ENCODE measurements at regions not wholly inside any gene's neighbourhood (a gene's known extent, or its start where the extent isn't known, plus 50 kb on each side); places are given as distances from the start of the nearest gene placed in this dataset.

DNA sequence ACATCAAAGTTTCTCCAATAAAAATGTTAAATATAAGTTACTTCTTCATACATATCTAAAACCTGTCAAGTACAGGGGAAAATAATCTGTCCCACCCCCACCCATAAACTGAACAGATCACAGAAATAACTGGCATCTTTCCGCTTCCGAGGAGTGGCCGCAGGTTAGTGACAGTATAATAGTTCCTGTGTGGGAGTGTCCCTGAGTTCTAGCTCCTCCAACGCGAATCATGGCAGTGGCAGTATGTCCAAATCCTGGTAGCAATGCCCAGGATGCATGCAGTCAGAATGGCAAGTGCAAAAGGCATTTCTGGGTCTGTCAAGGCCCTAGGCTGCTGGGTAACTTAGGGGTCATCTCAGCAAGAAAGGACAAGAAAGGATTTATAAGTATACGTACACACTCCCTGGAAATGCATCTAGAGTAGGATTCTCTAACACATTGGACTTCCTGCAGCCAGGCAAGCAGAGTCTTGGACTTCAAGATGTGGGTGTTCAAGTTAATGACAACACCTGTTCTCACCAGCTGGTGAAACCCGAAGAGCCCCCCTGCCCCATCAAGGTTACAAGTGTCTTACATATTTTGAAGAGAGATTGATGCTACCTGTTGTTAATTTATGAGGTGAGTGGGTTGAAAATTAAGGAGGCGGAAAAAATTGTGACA, 94.4 kb upstream of the COL1A2 start:
- Mint-ChIP-seq H3K27me3 (ENCODE audit: low read depth) (no peaks in the 10 kb centered on the region), H3K4me3 (no peak overlapping the region), H3K9me3 (no peaks in the 10 kb centered on the region), H3K4me1 (peaks cover 46% of the 10 kb centered on the region), H3K36me3 (ENCODE audit: low read depth) (peaks cover 6% of the 10 kb centered on the region), H3K27ac (ENCODE audit: unreplicated experiment) (no peak overlapping the region)
- DNase-seq (ENCODE audit: low read depth, low spot score) = no peak
- TF ChIP-seq, protein P1, sequence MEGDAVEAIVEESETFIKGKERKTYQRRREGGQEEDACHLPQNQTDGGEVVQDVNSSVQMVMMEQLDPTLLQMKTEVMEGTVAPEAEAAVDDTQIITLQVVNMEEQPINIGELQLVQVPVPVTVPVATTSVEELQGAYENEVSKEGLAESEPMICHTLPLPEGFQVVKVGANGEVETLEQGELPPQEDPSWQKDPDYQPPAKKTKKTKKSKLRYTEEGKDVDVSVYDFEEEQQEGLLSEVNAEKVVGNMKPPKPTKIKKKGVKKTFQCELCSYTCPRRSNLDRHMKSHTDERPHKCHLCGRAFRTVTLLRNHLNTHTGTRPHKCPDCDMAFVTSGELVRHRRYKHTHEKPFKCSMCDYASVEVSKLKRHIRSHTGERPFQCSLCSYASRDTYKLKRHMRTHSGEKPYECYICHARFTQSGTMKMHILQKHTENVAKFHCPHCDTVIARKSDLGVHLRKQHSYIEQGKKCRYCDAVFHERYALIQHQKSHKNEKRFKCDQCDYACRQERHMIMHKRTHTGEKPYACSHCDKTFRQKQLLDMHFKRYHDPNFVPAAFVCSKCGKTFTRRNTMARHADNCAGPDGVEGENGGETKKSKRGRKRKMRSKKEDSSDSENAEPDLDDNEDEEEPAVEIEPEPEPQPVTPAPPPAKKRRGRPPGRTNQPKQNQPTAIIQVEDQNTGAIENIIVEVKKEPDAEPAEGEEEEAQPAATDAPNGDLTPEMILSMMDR (conservative IDR thresholded peaks at IDR 0.05) = no peak

DNA sequence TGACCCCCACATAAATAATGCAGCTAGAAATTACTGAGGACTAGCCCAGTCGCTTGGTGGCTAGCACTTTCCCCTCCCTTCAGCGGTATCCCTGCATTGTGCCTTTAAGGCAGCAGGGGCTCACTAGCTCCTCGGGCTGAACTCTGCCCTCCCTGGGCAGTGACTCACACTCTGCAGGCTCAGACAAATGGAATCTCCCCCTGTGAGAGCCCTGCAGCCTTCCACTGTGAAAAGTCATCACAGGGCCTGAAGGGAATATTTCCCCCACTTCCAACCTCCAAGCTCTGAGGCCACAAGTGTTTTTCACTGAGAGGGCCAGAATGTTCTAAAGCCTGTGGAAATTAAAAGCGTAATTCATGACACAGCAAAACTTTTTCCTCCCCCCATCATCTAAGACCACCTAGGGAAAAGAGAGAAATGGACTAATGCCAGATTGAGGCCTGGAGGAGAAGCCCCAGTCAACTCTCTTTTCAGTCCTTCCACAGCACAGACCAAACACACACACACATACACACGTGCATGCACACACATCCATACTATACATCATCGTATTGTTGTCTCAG, 93.6 kb upstream of the COL1A2 start:
- Mint-ChIP-seq H3K27me3 (ENCODE audit: low read depth) (no peaks in the 10 kb centered on the region), H3K4me3 (peak overlapping the region; percentile 64), H3K4me1 (peaks cover 43% of the 10 kb centered on the region), H3K36me3 (ENCODE audit: low read depth) (peaks cover 6% of the 10 kb centered on the region), H3K9me3 (no peaks in the 10 kb centered on the region), H3K27ac (ENCODE audit: unreplicated experiment) (peak overlapping the region; percentile 99)
- DNase-seq (ENCODE audit: low read depth, low spot score) = peak; percentile 43
- TF ChIP-seq, protein P1 (conservative IDR thresholded peaks at IDR 0.05) = no peak

DNA sequence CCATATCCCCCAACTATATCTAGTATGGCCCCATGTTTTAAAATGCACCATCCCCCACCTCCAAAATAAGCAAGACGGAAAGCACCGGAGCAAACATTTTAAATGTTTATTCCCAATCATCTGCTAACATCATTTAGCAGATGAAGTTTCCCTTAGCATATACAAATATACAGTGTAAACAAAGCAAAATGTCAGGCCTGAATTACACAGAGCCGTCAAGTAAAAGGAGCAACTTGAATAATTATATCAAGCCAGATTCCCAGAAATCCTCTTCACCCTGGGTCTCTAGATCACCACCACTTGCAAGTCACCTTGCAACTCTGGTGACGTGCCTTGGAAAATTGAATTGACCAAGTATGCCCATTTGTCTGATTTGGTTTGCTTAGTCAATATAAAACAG, 91.6 kb upstream of the COL1A2 start:
- no peak for DNase-seq (ENCODE audit: low read depth, low spot score)
- peak overlapping the region; percentile 7 for H3K4me3 Mint-ChIP-seq
- H3K27ac Mint-ChIP-seq (ENCODE audit: unreplicated experiment) = no peak overlapping the region
- no peaks in the 10 kb centered on the region for H3K27me3 Mint-ChIP-seq (ENCODE audit: low read depth)
- H3K9me3 Mint-ChIP-seq = peaks cover 8% of the 10 kb centered on the region
- TF ChIP-seq, protein P1 (conservative IDR thresholded peaks at IDR 0.05) = no peak
- peaks cover 40% of the 10 kb centered on the region for H3K4me1 Mint-ChIP-seq
- H3K36me3 Mint-ChIP-seq (ENCODE audit: low read depth) = peaks cover 6% of the 10 kb centered on the region

DNA sequence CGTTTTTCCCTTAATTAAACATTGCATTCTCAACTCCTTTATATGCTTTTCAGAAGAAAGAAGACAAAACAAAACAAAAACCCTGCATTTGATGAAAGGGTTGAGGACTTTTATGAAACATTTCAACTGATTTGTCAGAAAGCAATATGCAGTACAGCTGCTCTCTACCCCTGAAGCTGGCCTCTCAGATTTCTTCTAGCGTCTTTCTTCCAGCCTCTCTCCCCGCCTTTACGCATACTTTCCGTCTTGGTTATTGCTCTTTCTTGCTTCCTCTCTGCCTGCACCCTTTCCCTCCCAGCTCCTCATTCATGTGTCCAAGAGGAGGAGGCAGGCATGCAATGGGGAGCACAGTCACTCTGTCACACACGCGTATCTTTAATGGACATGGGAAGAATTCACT, 91.0 kb upstream of the COL1A2 start:
- Mint-ChIP-seq H3K36me3 (ENCODE audit: low read depth) (peaks cover 6% of the 10 kb centered on the region), H3K4me3 (peak overlapping the region; percentile 17), H3K9me3 (peaks cover 9% of the 10 kb centered on the region), H3K4me1 (peaks cover 40% of the 10 kb centered on the region), H3K27ac (ENCODE audit: unreplicated experiment) (peak overlapping the region; percentile 83), H3K27me3 (ENCODE audit: low read depth) (no peaks in the 10 kb centered on the region)
- DNase-seq (ENCODE audit: low read depth, low spot score) = no peak
- TF ChIP-seq, protein P1 (conservative IDR thresholded peaks at IDR 0.05) = no peak

DNA sequence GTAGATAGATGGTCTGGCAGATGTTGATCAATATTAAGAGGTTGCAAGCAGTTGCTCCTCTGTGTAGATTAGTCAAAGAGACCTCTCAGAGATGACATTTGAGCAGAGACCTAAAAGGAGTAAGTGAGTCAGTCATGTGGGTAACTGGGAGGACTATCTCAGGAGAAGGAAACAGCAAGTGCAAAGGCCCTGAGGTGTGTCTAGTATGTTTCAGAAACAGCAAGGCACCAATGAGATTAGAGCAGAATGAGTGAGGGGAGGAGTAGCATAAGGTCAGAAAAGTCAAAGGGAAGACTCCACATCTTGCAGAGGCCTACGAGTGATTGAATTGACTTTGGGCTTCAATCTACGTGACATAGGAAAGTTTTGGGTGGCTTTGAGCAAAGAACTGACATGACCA, 89.8 kb upstream of the COL1A2 start:
- peaks cover 40% of the 10 kb centered on the region for H3K4me1 Mint-ChIP-seq

More for the DNA sequence above, 89.8 kb upstream of the COL1A2 start:
- no peaks in the 10 kb centered on the region for H3K27me3 Mint-ChIP-seq (ENCODE audit: low read depth)
- no peak for DNase-seq (ENCODE audit: low read depth, low spot score)
- peaks cover 9% of the 10 kb centered on the region for H3K36me3 Mint-ChIP-seq (ENCODE audit: low read depth)
- peaks cover 14% of the 10 kb centered on the region for H3K9me3 Mint-ChIP-seq
- no peak overlapping the region for H3K4me3 Mint-ChIP-seq
- TF ChIP-seq, protein P1 (conservative IDR thresholded peaks at IDR 0.05) = no peak
- no peak overlapping the region for H3K27ac Mint-ChIP-seq (ENCODE audit: unreplicated experiment)
